ENCODE measurements at regions not wholly inside any gene's neighbourhood (a gene's known extent, or its start where the extent isn't known, plus 50 kb on each side); places are given as distances from the start of the nearest gene placed in this dataset.

GRCh38 chr1:55574691-55575225 lies 359.6 kb upstream of the USP24 start:
- BruUV-seq (replicated peaks), result no TSS peak
- TF ChIP-seq CTCF (conservative IDR thresholded peaks at IDR 0.05), result no peak
- TF ChIP-seq EZH2 (IDR thresholded peaks at IDR 0.05; ENCODE audit: low read depth), result no peak
- no peaks in the 10 kb centered on the region for H3K9me3 ChIP-seq (ENCODE audit: insufficient read depth, low read depth)
- no peaks in the 10 kb centered on the region for H3K4me1 ChIP-seq (replicated peaks; ENCODE audit: insufficient read depth)
- H3K36me3 ChIP-seq (ENCODE audit: low read depth), result no peaks in the 10 kb centered on the region
- no peak overlapping the region for H2AFZ ChIP-seq
- no peak overlapping the region for H3K27ac ChIP-seq
- DNase-seq, result no peak
- H3K4me3 ChIP-seq, result no peak overlapping the region
- no peaks in the 10 kb centered on the region for H4K20me1 ChIP-seq (ENCODE audit: insufficient read depth)
- H3K79me2 ChIP-seq (ENCODE audit: low read depth), result no peaks in the 10 kb centered on the region
- no peaks in the 10 kb centered on the region for H3K27me3 ChIP-seq (ENCODE audit: insufficient read depth, low read depth)
- no peak overlapping the region for H3K4me2 ChIP-seq
- no peaks in the 10 kb centered on the region for H3F3A ChIP-seq (ENCODE audit: insufficient read depth, low read depth)
- CTCF ChIA-PET, result no interaction called here
- POLR2A ChIA-PET (ENCODE audit: unreplicated experiment), result no interaction called here
- intact Hi-C loops (cut with micrococcal nuclease; ENCODE audit: unreplicated experiment), result no loop called here
- no peaks in the 10 kb centered on the region for H3K9me2 ChIP-seq (ENCODE audit: insufficient read depth)

GRCh38 chr1:55572878-55573734 lies 357.9 kb upstream of the USP24 start:
- CTCF ChIA-PET, result no interaction called here
- H3K79me2 ChIP-seq (ENCODE audit: low read depth), result no peaks in the 10 kb centered on the region
- no peak overlapping the region for H2AFZ ChIP-seq
- no peaks in the 10 kb centered on the region for H3F3A ChIP-seq (ENCODE audit: insufficient read depth, low read depth)
- H3K4me2 ChIP-seq, result no peak overlapping the region
- H3K9me2 ChIP-seq (ENCODE audit: insufficient read depth), result no peaks in the 10 kb centered on the region
- intact Hi-C loops (cut with micrococcal nuclease; ENCODE audit: unreplicated experiment), result no loop called here
- no peaks in the 10 kb centered on the region for H3K9me3 ChIP-seq (ENCODE audit: insufficient read depth, low read depth)
- no peaks in the 10 kb centered on the region for H3K4me1 ChIP-seq (replicated peaks; ENCODE audit: insufficient read depth)
- no peaks in the 10 kb centered on the region for H4K20me1 ChIP-seq (ENCODE audit: insufficient read depth)
- H3K27ac ChIP-seq, result no peak overlapping the region
- no peaks in the 10 kb centered on the region for H3K36me3 ChIP-seq (ENCODE audit: low read depth)
- TF ChIP-seq EZH2 (IDR thresholded peaks at IDR 0.05; ENCODE audit: low read depth), result no peak
- no peak for TF ChIP-seq CTCF (conservative IDR thresholded peaks at IDR 0.05)
- H3K4me3 ChIP-seq, result no peak overlapping the region
- DNase-seq, result peak in 1 of 2 experiments; percentile 51
- no peaks in the 10 kb centered on the region for H3K27me3 ChIP-seq (ENCODE audit: insufficient read depth, low read depth)
- BruUV-seq (replicated peaks), result no TSS peak
- POLR2A ChIA-PET (ENCODE audit: unreplicated experiment), result no interaction called here

GRCh38 chr1:55571767-55572166 lies 356.6 kb upstream of the USP24 start:
- no peaks in the 10 kb centered on the region for H3K27me3 ChIP-seq (ENCODE audit: insufficient read depth, low read depth)
- H3K79me2 ChIP-seq (ENCODE audit: low read depth), result no peaks in the 10 kb centered on the region
- intact Hi-C loops (cut with micrococcal nuclease; ENCODE audit: unreplicated experiment), result no loop called here
- no peaks in the 10 kb centered on the region for H3K4me1 ChIP-seq (replicated peaks; ENCODE audit: insufficient read depth)
- H3K9me3 ChIP-seq (ENCODE audit: insufficient read depth, low read depth), result no peaks in the 10 kb centered on the region
- H3K36me3 ChIP-seq (ENCODE audit: low read depth), result no peaks in the 10 kb centered on the region
- POLR2A ChIA-PET (ENCODE audit: unreplicated experiment), result no interaction called here
- H3F3A ChIP-seq (ENCODE audit: insufficient read depth, low read depth), result no peaks in the 10 kb centered on the region
- no TSS peak for BruUV-seq (replicated peaks)
- no peak overlapping the region for H3K27ac ChIP-seq
- no peak overlapping the region for H3K4me3 ChIP-seq
- no peak overlapping the region for H2AFZ ChIP-seq
- TF ChIP-seq CTCF (conservative IDR thresholded peaks at IDR 0.05) (no peak), EZH2 (IDR thresholded peaks at IDR 0.05; ENCODE audit: low read depth) (no peak)
- no peak overlapping the region for H3K4me2 ChIP-seq
- no peak for DNase-seq
- no peaks in the 10 kb centered on the region for H3K9me2 ChIP-seq (ENCODE audit: insufficient read depth)
- no peaks in the 10 kb centered on the region for H4K20me1 ChIP-seq (ENCODE audit: insufficient read depth)
- CTCF ChIA-PET, result no interaction called here
